GM23248 (cell line): ENCODE measurements at regions not wholly inside any gene's neighbourhood (a gene's known extent, or its start where the extent isn't known, plus 50 kb on each side); places are given as distances from the start of the nearest gene placed in this dataset.

Experiments used
- EZH2 ChIP-seq: fragments of 200-600 bp; sonication (generic); IDR thresholded peaks from 2 replicates; pipeline ENCODE4 v1.6.1; 2018; ENCODE audit warnings: antibody characterized with exemption, mild to moderate bottlenecking; ENCODE audit not compliant: insufficient read depth, poor library complexity, severe bottlenecking
- EZH2phosphoT487 ChIP-seq: fragments of 200-600 bp; sonication (generic); IDR thresholded peaks from 2 replicates; pipeline ENCODE4 v1.6.1; 2018; ENCODE audit warnings: antibody characterized with exemption, moderate library complexity, mild to moderate bottlenecking, low read depth; ENCODE audit not compliant: insufficient read depth

- TF ChIP-seq EZH2 (no peak), EZH2phosphoT487 (no peak)
These were observed 1123.9 kb downstream of the PCDH9 start for GRCh38 chr13:66106246-66106645.
